Stomach (tissue), 8 donors: ENCODE measurements at regions not wholly inside any gene's neighbourhood (a gene's known extent, or its start where the extent isn't known, plus 50 kb on each side); places are given as distances from the start of the nearest gene placed in this dataset.
"Not testable (repeated sequence)": the region's sequence is repeated elsewhere in the genome, so short reads cannot be mapped to it uniquely, and the experiment has no call there.

Experiments used
- DNase-seq, 2 donors: peaks; one replicate each; pipeline versions ENCODE4 v3.0.0 to v3.0.0-alpha.2; 2013 to 2019
- H3K27ac ChIP-seq, 5 donors: fragments of 200-600 bp in 4 of 5; sonication (generic) in 4 of 5; one replicate each; pipeline ENCODE4 v1.5.1; 2013 to 2019; ENCODE audit warnings: mild to moderate bottlenecking in 1 of 5, moderate library complexity in 1 of 5
- H3K27me3 ChIP-seq, 3 donors: fragments of 200-600 bp; sonication (generic); one replicate each; pipeline ENCODE4 v1.5.1; 2017 to 2019; ENCODE audit warnings: mixed run types in 1 of 3
- H3K36me3 ChIP-seq, 4 donors: fragments of 200-600 bp; sonication (generic); 1 replicate in 3 of 4; 2 replicates in 1 of 4; pipeline ENCODE4 v1.5.1; 2016 to 2019
- H3K4me1 ChIP-seq, 4 donors: fragments of 200-600 bp; sonication (generic); one replicate each; pipeline ENCODE4 v1.5.1; 2016 to 2019
- H3K4me3 ChIP-seq, 4 donors: fragments of 200-600 bp; sonication (generic) in 3 of 4; one replicate each; pipeline ENCODE4 v1.5.1; 2016 to 2019; ENCODE audit warnings: mild to moderate bottlenecking in 1 of 4
- H3K9me3 ChIP-seq, 4 donors: fragments of 200-600 bp; sonication (generic); one replicate each; pipeline ENCODE4 v1.5.1; 2016 to 2019
- CTCF ChIP-seq, 7 experiments: fragments of 450-650 bp in 4 of 7; fragments of 200-600 bp in 3 of 7; sonication (generic) in 3 of 7; IDR thresholded peaks; one replicate each; pipeline ENCODE4 v1.5.1; 2016 to 2019; ENCODE audit warnings: antibody characterized with exemption in 7 of 7, control low read depth in 2 of 7, mild to moderate bottlenecking in 1 of 7
- EP300 ChIP-seq: sonication (generic); formaldehyde crosslinking; IDR thresholded peaks from one replicate; pipeline ENCODE4 v1.6.1; 2017; ENCODE audit warnings: antibody characterized with exemption
- POLR2A ChIP-seq, 4 donors: fragments of 450-650 bp; IDR thresholded peaks; one replicate each; pipeline ENCODE4 v1.6.1; 2016; ENCODE audit warnings: antibody characterized with exemption in 4 of 4, control low read depth in 2 of 4, mild to moderate bottlenecking in 1 of 4, moderate library complexity in 1 of 4
- POLR2AphosphoS5 ChIP-seq, 3 donors: sonication (generic); formaldehyde crosslinking; IDR thresholded peaks; one replicate each; pipeline ENCODE4 v1.6.1; 2016; ENCODE audit warnings: antibody characterized with exemption in 3 of 3
- WGBS, 5 donors: extraction: QIAGEN DNeasy Blood & Tissue Kit in 3 of 5; methylation state at CpG; one replicate each; pipeline versions ENCODE4 v1.1.5 to v1.1.7; 2013 to 2018; 5-methylcytosine and 5-hydroxymethylcytosine counted together
- intact Hi-C: fragments of 100-400 bp; cut with DNase I; formaldehyde crosslinking; loops from one replicate; pipeline ENCODE4 v1.15.1; 2023; ENCODE audit warnings: low total_unique reads
- donor health status: healthy with polysubstance abuse.
- donor health status: Bipolar disorder and iron deficiency.
- donor health status: healthy.

GRCh38 chr10:124193309-124193696, 99.9 kb upstream of the CHST15 start:
- WGBS, 5 donors: 86 to 96% (median 93%) methylated on average over 8 of the region's 8 CpGs
- H3K36me3 ChIP-seq: no peaks in the 10 kb centered on the region
- no peak overlapping the region for H3K4me3 ChIP-seq
- no peak overlapping the region for H3K27ac ChIP-seq
- no peaks in the 10 kb centered on the region for H3K27me3 ChIP-seq
- intact Hi-C loops: no loop called here
- no peak for DNase-seq
- no peaks in the 10 kb centered on the region for H3K4me1 ChIP-seq
- H3K9me3 ChIP-seq: no peaks in the 10 kb centered on the region
- TF ChIP-seq CTCF (IDR thresholded peaks at IDR 0.05) (no peak), POLR2A (IDR thresholded peaks at IDR 0.05) (no peak)

DNA sequence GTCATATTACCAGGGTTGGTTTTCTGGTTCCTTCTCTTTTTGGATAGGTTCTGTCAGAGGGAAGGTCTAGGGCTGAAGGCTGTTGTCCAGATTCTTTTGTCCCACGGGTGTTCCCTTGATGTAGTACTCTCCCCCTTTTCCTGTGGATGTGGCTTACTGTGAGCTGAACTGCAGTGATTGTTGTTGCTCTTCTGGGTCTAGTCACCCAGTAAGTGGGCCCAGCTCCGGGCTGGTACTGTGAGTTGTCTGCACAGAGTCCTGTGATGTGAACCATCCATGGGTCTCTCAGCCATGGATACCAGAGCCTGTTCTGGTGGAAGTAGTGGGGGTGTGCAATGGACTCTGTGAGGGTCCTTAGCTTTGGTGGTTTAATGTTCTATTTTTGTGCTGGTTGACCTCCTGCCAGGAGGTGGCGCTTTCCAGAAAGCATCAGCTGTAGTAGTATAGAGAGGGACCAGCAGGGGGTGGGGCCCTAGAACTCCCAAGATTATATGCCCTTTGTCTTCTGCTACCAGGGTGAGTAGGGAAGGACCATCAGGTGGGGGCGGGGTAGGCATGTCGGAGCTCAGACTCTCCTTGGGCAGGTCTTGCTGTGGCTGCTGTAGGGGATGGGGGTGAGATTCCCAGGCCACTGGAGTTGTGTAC, 99.4 kb upstream of the CHST15 start:
- 90 to 94% (median 93%) methylated on average over 5 of the region's 5 CpGs for WGBS, 5 donors
- H3K4me1 ChIP-seq, H3K9me3 ChIP-seq, H3K4me3 ChIP-seq, H3K27me3 ChIP-seq, H3K36me3 ChIP-seq, intact Hi-C loops, DNase-seq, H3K27ac ChIP-seq: not testable (repeated sequence)

- DNase-seq, intact Hi-C loops, H3K4me1 ChIP-seq, H3K36me3 ChIP-seq, H3K27ac ChIP-seq, H3K4me3 ChIP-seq, H3K27me3 ChIP-seq, H3K9me3 ChIP-seq: not testable (repeated sequence)
- WGBS, 5 donors: 41 to 65% (median 57%) methylated on average over 2 of the region's 2 CpGs
Measured at GRCh38 chr10:124190476-124190875, 97.1 kb upstream of the CHST15 start.

DNA sequence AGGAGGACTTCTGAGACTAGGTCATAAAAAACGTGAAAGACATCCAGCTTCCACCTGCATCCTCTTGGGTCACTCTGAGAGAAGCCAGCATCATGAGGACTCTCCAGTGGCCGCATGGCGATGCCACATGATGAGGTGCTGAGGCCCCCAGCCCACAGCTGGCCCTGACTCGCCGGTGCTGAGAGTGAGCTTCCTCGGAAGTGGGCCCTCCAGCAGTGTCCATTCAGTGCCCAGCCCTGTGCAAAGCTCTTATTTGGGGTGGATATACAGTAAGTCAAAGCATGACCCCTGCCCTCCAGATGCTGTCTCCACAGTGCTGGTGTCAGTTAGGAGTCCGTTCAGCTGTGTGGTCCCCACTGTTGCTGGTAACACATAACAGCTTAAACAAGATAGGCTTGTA, 93.6 kb upstream of the CHST15 start:
- H3K36me3 ChIP-seq: no peaks in the 10 kb centered on the region
- TF ChIP-seq EP300 (no peak), POLR2AphosphoS5 (IDR thresholded peaks at IDR 0.05) (no peak), CTCF (IDR thresholded peaks at IDR 0.05) (no peak), POLR2A (IDR thresholded peaks at IDR 0.05) (no peak)
- WGBS, 5 donors: 70 to 92% (median 83%) methylated on average over 3 to 7 of the region's 7 CpGs
- intact Hi-C loops: no loop called here
- no peak overlapping the region for H3K4me3 ChIP-seq
- no peaks in the 10 kb centered on the region for H3K27me3 ChIP-seq
- no peaks in the 10 kb centered on the region for H3K4me1 ChIP-seq
- H3K9me3 ChIP-seq: no peaks in the 10 kb centered on the region
- DNase-seq: no peak
- no peak overlapping the region for H3K27ac ChIP-seq

- no peaks in the 10 kb centered on the region for H3K36me3 ChIP-seq
- no peaks in the 10 kb centered on the region for H3K4me1 ChIP-seq
- no peak overlapping the region for H3K27ac ChIP-seq
- H3K9me3 ChIP-seq: no peaks in the 10 kb centered on the region
- intact Hi-C loops: no loop called here
- 73 to 81% (median 80%) methylated on average over 8 of the region's 8 CpGs for WGBS, 5 donors
- no peaks in the 10 kb centered on the region for H3K27me3 ChIP-seq
- no peak overlapping the region for H3K4me3 ChIP-seq
- no peak for DNase-seq
- TF ChIP-seq CTCF (IDR thresholded peaks at IDR 0.05) (no peak), POLR2A (IDR thresholded peaks at IDR 0.05) (no peak), POLR2AphosphoS5 (IDR thresholded peaks at IDR 0.05) (no peak), EP300 (no peak)
Measured at GRCh38 chr10:124185084-124185483, 91.7 kb upstream of the CHST15 start.
